Calu3 (cell line): ENCODE measurements at regions not wholly inside any gene's neighbourhood (a gene's known extent, or its start where the extent isn't known, plus 50 kb on each side); places are given as distances from the start of the nearest gene placed in this dataset.

ENCODE experiments used
- BruUV-seq: library from RNA; stranded (reverse); fragments of 400-500 nt; replicated peaks from 2 replicates; lab custom pipeline; 2021; lab: Mats Ljungman, UMichigan
- CTCF ChIA-PET: fragments of 300-600 bp; sonication (Branson Sonifier 250); formaldehyde crosslinking; loops from one replicate; lab custom pipeline; 2022; ENCODE audit warnings: antibody characterized with exemption; lab: Charles Lee
- DNase-seq: peaks from one replicate; pipeline ENCODE4 v3.0.0; 2022
- H3K27ac Mint-ChIP-seq: one replicate; pipeline ENCODE4 v1.8.0; 2022; ENCODE audit warnings: mixed read lengths; ENCODE audit not compliant: unreplicated experiment
- H3K27me3 Mint-ChIP-seq: one replicate; pipeline ENCODE4 v1.8.0; 2022; ENCODE audit warnings: mixed read lengths; ENCODE audit not compliant: unreplicated experiment
- H3K36me3 Mint-ChIP-seq: one replicate; pipeline ENCODE4 v1.8.0; 2022; ENCODE audit warnings: mild to moderate bottlenecking, moderate library complexity, mixed read lengths; ENCODE audit not compliant: insufficient read depth, unreplicated experiment
- H3K4me1 Mint-ChIP-seq: one replicate; pipeline ENCODE4 v1.8.0; 2022; ENCODE audit warnings: mild to moderate bottlenecking, low read depth, mixed read lengths; ENCODE audit not compliant: unreplicated experiment
- H3K4me3 Mint-ChIP-seq: one replicate; pipeline ENCODE4 v1.8.0; 2022; ENCODE audit warnings: mild to moderate bottlenecking, low read depth, moderate library complexity, mixed read lengths; ENCODE audit not compliant: unreplicated experiment
- H3K9me3 Mint-ChIP-seq: one replicate; pipeline ENCODE4 v1.8.0; 2022; ENCODE audit warnings: low read depth, mixed read lengths; ENCODE audit not compliant: unreplicated experiment
- intact Hi-C: fragments of 100-400 bp; cut with micrococcal nuclease; formaldehyde crosslinking; loops from one replicate; pipeline ENCODE4 v1.10.0; 2022; ENCODE audit not compliant: unreplicated experiment
- TF ChIP-seq, protein P1 (sequence below): fragments of 200-600 bp; IDR thresholded peaks from one replicate; pipeline ENCODE4 v1.8.0; 2022; ENCODE audit warnings: antibody characterized with exemption; ENCODE audit not compliant: unreplicated experiment

DNA sequence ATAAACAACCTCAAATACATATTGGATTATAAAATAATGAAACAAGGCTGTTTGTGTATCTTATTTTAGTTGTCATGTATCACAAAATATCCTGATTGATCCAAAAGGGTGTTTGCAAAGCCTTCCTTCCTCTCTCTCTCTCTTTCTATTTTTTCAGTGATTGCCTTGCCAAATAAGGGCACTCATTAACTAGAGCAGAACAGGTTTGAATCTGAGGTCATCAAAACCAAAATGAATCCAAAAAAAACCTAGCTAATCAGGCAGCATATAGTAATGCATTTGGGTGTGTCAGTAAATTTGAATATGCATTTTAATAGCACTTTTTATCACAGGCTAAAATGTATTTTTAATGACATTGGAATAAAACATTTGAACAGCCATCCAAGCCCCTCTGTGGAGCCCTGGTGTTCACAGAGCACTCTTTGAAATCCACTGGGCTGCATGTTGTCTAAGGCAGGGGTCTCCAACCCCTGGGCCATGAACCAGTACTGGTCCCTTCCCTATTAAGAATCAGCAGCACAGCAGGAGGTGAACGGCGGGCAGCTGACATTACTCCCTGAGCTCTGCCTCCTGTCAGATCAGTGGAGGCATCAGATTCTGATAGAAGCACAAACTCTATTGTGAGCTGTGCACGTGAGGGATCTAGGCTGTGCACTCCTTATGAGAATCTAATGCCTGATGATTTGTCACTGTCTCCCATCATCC lies 171.8 kb upstream of the RAI14 start:
- Mint-ChIP-seq H3K36me3 (no peaks in the 10 kb centered on the region), H3K27me3 (no peaks in the 10 kb centered on the region), H3K4me1 (peaks cover 42% of the 10 kb centered on the region), H3K9me3 (no peaks in the 10 kb centered on the region), H3K27ac (no peak overlapping the region), H3K4me3 (no peak overlapping the region)
- CTCF ChIA-PET, result interaction anchor here (0.6 to 1.2 kb wide), 2 partner anchors 10 to 28 kb away, joined by 3 to 6 read pairs; no protein-coding TSS in a partner anchor
- BruUV-seq, result no TSS peak
- intact Hi-C loops, result no loop called here
- TF ChIP-seq, protein P1, sequence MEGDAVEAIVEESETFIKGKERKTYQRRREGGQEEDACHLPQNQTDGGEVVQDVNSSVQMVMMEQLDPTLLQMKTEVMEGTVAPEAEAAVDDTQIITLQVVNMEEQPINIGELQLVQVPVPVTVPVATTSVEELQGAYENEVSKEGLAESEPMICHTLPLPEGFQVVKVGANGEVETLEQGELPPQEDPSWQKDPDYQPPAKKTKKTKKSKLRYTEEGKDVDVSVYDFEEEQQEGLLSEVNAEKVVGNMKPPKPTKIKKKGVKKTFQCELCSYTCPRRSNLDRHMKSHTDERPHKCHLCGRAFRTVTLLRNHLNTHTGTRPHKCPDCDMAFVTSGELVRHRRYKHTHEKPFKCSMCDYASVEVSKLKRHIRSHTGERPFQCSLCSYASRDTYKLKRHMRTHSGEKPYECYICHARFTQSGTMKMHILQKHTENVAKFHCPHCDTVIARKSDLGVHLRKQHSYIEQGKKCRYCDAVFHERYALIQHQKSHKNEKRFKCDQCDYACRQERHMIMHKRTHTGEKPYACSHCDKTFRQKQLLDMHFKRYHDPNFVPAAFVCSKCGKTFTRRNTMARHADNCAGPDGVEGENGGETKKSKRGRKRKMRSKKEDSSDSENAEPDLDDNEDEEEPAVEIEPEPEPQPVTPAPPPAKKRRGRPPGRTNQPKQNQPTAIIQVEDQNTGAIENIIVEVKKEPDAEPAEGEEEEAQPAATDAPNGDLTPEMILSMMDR, result no peak
- no peak for DNase-seq

DNA sequence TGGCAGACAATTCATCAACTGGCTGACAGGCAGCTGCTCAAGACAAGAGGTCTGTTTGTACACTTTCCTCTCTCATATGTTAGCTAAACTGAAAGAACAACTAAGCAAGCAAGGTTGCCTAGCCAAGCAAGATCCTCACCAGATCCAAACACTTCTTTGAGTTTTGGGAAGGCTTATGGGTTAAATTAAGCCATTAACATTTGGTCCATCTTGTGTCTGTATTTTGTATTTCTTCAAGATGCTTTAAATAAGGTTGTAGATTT lies 170.4 kb upstream of the RAI14 start:
- CTCF ChIA-PET, result interaction anchor here (0.8 to 1.6 kb wide), 4 partner anchors 202 to 518 kb away, joined by 3 to 5 read pairs (median 4); partner anchors contain the start of genes BRIX1 and RAD1
- H3K4me1 Mint-ChIP-seq, result peaks cover 34% of the 10 kb centered on the region

DNA sequence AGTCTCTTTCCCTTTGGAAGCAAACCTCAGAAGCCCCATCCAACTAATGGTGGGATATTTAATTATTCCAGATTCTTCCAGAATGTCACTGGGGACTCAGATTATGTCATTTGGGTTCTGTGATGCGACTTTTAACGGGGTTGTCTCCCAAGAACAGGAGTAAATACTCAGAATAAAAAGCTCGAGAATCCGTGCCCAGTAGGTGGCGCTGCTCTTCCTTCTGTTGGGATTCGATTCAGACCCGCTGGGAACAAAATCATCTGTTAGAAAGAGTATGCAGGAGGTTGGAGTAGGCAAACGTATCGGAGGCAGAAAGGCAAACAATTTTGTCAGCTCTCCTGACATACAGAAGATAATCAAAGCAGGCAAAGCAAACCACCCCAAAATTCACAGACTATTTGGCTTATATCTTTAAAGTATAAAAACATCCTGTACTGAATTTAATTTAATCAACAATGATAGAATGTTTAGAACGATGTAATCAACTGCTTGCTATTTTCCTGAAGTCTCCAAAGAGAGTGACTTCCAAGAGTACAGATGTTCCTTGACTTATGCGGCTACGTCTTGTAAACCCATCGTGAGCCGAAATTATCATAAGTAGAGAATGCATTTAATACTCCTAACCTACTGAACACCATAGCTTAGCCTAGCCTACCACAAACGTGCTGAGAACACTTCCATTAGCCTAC lies 169.8 kb upstream of the RAI14 start:
- CTCF ChIA-PET, result interaction anchor here (0.5 to 1.6 kb wide), 7 partner anchors 12 to 517 kb away, joined by 3 to 6 read pairs (median 4); partner anchors contain the start of genes BRIX1 and RAD1
- H3K27ac Mint-ChIP-seq, result no peak overlapping the region
- H3K36me3 Mint-ChIP-seq, result no peaks in the 10 kb centered on the region
- TF ChIP-seq, protein P1, result peak; percentile 70
- H3K9me3 Mint-ChIP-seq, result no peaks in the 10 kb centered on the region
- intact Hi-C loops, result loop anchor here (1.0 to 5.0 kb wide), 3 partner anchors 36 to 516 kb away; no protein-coding TSS in a partner anchor
- no peak overlapping the region for H3K4me3 Mint-ChIP-seq
- H3K4me1 Mint-ChIP-seq, result peaks cover 32% of the 10 kb centered on the region
- DNase-seq, result peak; percentile 76
- BruUV-seq, result no TSS peak
- H3K27me3 Mint-ChIP-seq, result no peaks in the 10 kb centered on the region

More for the DNA sequence above, 170.4 kb upstream of the RAI14 start:
- no peak for DNase-seq
- no TSS peak for BruUV-seq
- Mint-ChIP-seq H3K36me3 (no peaks in the 10 kb centered on the region), H3K27ac (no peak overlapping the region), H3K4me3 (no peak overlapping the region), H3K27me3 (no peaks in the 10 kb centered on the region), H3K9me3 (no peaks in the 10 kb centered on the region)
- intact Hi-C loops, result loop anchor here (1.0 to 5.0 kb wide), 3 partner anchors 37 to 517 kb away; no protein-coding TSS in a partner anchor
- TF ChIP-seq, protein P1, result no peak

DNA sequence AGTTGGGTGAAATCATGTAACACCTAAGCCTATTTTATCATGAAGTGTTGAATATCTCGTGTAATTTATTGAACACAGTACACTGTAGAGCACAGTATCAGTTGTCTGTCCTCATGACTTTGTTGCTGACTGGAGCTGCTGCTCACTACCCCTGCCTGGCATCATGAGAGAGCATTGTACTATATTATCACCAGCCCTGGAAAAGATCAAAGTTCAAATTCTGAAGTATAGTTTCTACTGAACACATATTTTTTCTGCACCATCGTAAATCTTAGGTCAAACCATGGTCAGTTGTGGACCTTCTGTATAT lies 169.3 kb upstream of the RAI14 start:
- CTCF ChIA-PET, result interaction anchor here (0.5 to 1.6 kb wide), 6 partner anchors 12 to 517 kb away, joined by 3 to 6 read pairs (median 4); no protein-coding TSS in a partner anchor
- Mint-ChIP-seq H3K27me3 (no peaks in the 10 kb centered on the region), H3K9me3 (no peaks in the 10 kb centered on the region), H3K4me3 (no peak overlapping the region), H3K27ac (no peak overlapping the region), H3K36me3 (no peaks in the 10 kb centered on the region), H3K4me1 (peaks cover 32% of the 10 kb centered on the region)
- TF ChIP-seq, protein P1, result no peak
- BruUV-seq, result no TSS peak
- no peak for DNase-seq
- intact Hi-C loops, result loop anchor here (1.0 to 5.0 kb wide), 4 partner anchors 21 to 515 kb away; no protein-coding TSS in a partner anchor
